IMR-90 (cell line): ENCODE measurements at regions not wholly inside any gene's neighbourhood (a gene's known extent, or its start where the extent isn't known, plus 50 kb on each side); places are given as distances from the start of the nearest gene placed in this dataset.

ENCODE experiments used
- ATAC-seq: fragments of 200-7000 bp; cut with Tn5 transposase; 2 replicates; pipeline ENCODE4 v1.9.1; 2020; ENCODE audit warnings: low read depth, mild to moderate bottlenecking, moderate library complexity
- BruUV-seq: library from RNA; stranded (reverse); fragments of 400-500 nt; replicated peaks from 2 replicates; lab custom pipeline; 2021; lab: Mats Ljungman, UMichigan
- CTCF ChIA-PET: fragments of 300-600 bp; formaldehyde crosslinking; extraction: SDS; loops from one replicate; lab custom pipeline; 2021; ENCODE audit warnings: antibody characterized with exemption; lab: Yijun Ruan, JAX
- POLR2A ChIA-PET: fragments of 300-600 bp; sonication (Branson Sonifier 250); formaldehyde crosslinking; loops from one replicate; lab custom pipeline; 2022; ENCODE audit warnings: antibody characterized with exemption; ENCODE audit not compliant: unreplicated experiment; lab: Charles Lee
- DNase-seq: peaks from one replicate; pipeline ENCODE4 v3.0.0; 2013
- H2AFZ ChIP-seq: replicated peaks from 2 replicates; pipeline ENCODE3; 2013; ENCODE audit warnings: low read length, mild to moderate bottlenecking; ENCODE audit not compliant: poor library complexity
- H2AK5ac ChIP-seq: 2 replicates; pipeline ENCODE4 v1.6.1; 2013; ENCODE audit warnings: low read depth, low read length, inconsistent platforms
- H2AK9ac ChIP-seq: replicated peaks from 2 replicates; pipeline ENCODE3; 2013; ENCODE audit warnings: mild to moderate bottlenecking, low read depth, low read length, moderate library complexity; ENCODE audit not compliant: poor library complexity
- H2BK120ac ChIP-seq: 2 replicates; pipeline ENCODE4 v1.6.1; 2013; ENCODE audit warnings: low read depth, low read length, inconsistent platforms
- H2BK15ac ChIP-seq: 3 replicates; pipeline ENCODE4 v1.6.1; 2013; ENCODE audit warnings: low read depth, low read length, inconsistent platforms
- H2BK20ac ChIP-seq: 2 replicates; pipeline ENCODE4 v1.6.1; 2013; ENCODE audit warnings: low read depth, mild to moderate bottlenecking, inconsistent platforms, low read length, moderate library complexity
- H2BK5ac ChIP-seq: 2 replicates; pipeline ENCODE4 v1.6.1; 2013; ENCODE audit warnings: mild to moderate bottlenecking, low read depth, low read length, inconsistent platforms; ENCODE audit not compliant: poor library complexity, severe bottlenecking
- H3K14ac ChIP-seq: replicated peaks from 2 replicates; pipeline ENCODE4 v1.6.1; 2013; ENCODE audit warnings: low read depth, low read length, inconsistent platforms
- H3K18ac ChIP-seq: 2 replicates; pipeline ENCODE4 v1.6.1; 2013; ENCODE audit warnings: low read depth, low read length, control low read depth
- H3K23ac ChIP-seq: 2 replicates; pipeline ENCODE4 v1.6.1; 2013; ENCODE audit warnings: low read depth, low read length, inconsistent platforms
- H3K27ac ChIP-seq: 2 replicates; pipeline ENCODE4 v1.5.1; 2013; ENCODE audit warnings: mild to moderate bottlenecking, control low read depth, low read length; ENCODE audit not compliant: insufficient read depth
- H3K27me3 ChIP-seq: 2 replicates; pipeline ENCODE4 v1.6.1; 2013; ENCODE audit warnings: low read length; ENCODE audit not compliant: control insufficient read depth, insufficient read depth
- H3K36me3 ChIP-seq: 2 replicates; pipeline ENCODE4 v1.6.1; 2013; ENCODE audit warnings: low read length, mixed read lengths; ENCODE audit not compliant: control insufficient read depth, insufficient read depth
- H3K4ac ChIP-seq: 2 replicates; pipeline ENCODE4 v1.6.1; 2013; ENCODE audit warnings: low read depth, low read length, inconsistent platforms
- H3K4me1 ChIP-seq: 2 replicates; pipeline ENCODE4 v1.6.1; 2013; ENCODE audit warnings: low read length, mixed read lengths; ENCODE audit not compliant: control insufficient read depth, insufficient read depth
- H3K4me2 ChIP-seq: 2 replicates; pipeline ENCODE4 v1.6.1; 2013; ENCODE audit warnings: low read depth, mild to moderate bottlenecking, control low read depth, low read length, moderate library complexity
- H3K4me3 ChIP-seq: 2 replicates; pipeline ENCODE4 v1.5.1; 2013; ENCODE audit warnings: low read depth, mild to moderate bottlenecking, control low read depth, low read length, moderate library complexity; ENCODE audit not compliant: insufficient read depth
- H3K56ac ChIP-seq: 2 replicates; pipeline ENCODE4 v1.6.1; 2013; ENCODE audit warnings: low read length, inconsistent platforms; ENCODE audit not compliant: insufficient read depth; ENCODE audit errors: extremely low read depth
- H3K79me1 ChIP-seq, 2 experiments: 2 replicates each; pipeline ENCODE4 v1.6.1; 2013; ENCODE audit warnings: low read length in 2 of 2, inconsistent platforms in 1 of 2, low read depth in 1 of 2
- H3K9ac ChIP-seq: 2 replicates; pipeline ENCODE4 v1.6.1; 2013; ENCODE audit warnings: low read depth, low read length, control low read depth
- H3K9me1 ChIP-seq: 2 replicates; pipeline ENCODE4 v1.6.1; 2013; ENCODE audit warnings: low read length, inconsistent platforms; ENCODE audit not compliant: insufficient read depth
- H3K9me3 ChIP-seq: 2 replicates; pipeline ENCODE4 v1.6.1; 2013; ENCODE audit warnings: low read length; ENCODE audit not compliant: control insufficient read depth, insufficient read depth
- H4K20me1 ChIP-seq: 2 replicates; pipeline ENCODE4 v1.6.1; 2013; ENCODE audit warnings: low read length, inconsistent platforms; ENCODE audit not compliant: insufficient read depth
- H4K5ac ChIP-seq: 2 replicates; pipeline ENCODE4 v1.6.1; 2013; ENCODE audit warnings: mild to moderate bottlenecking, low read depth, low read length, control low read depth
- H4K8ac ChIP-seq, 2 experiments: 2 replicates each; pipeline ENCODE4 v1.6.1; 2013; ENCODE audit warnings: low read depth in 2 of 2, low read length in 2 of 2, control low read depth in 1 of 2, inconsistent platforms in 1 of 2
- H4K91ac ChIP-seq: 2 replicates; pipeline ENCODE4 v1.6.1; 2013; ENCODE audit warnings: low read depth, low read length, inconsistent platforms; ENCODE audit not compliant: insufficient read depth
- MXI1 ChIP-seq: IDR thresholded peaks from 2 replicates; pipeline ENCODE4 v1.6.1; 2012; ENCODE audit warnings: low read depth, mild to moderate bottlenecking, low read length, moderate library complexity, borderline replicate concordance
- NFE2L2 ChIP-seq: fragments of 150-350 bp; IDR thresholded peaks from 2 replicates; pipeline ENCODE4 v1.6.1; 2016; ENCODE audit warnings: low read depth, mild to moderate bottlenecking, low read length
- WGBS, 2 experiments: methylation state at CpG; one replicate each; pipeline versions ENCODE4 v1.1.5 to v1.1.7; 2013; ENCODE audit warnings: missing lambda C conversion rate in 2 of 2; ENCODE audit not compliant: insufficient read length in 1 of 2; ENCODE audit errors: extremely low coverage in 2 of 2; 5-methylcytosine and 5-hydroxymethylcytosine counted together
- dilution Hi-C: fragments of 300-500 bp; cut with HindIII; formaldehyde crosslinking; loops from one replicate; pipeline ENCODE4 v1.14.3; 2018; ENCODE audit warnings: low sequenced_read_pairs; ENCODE audit not compliant: unreplicated experiment
- in situ Hi-C: fragments of 300-500 bp; cut with MboI; formaldehyde crosslinking; loops from 3 replicates; pipeline ENCODE4 v1.14.3; 2019; ENCODE audit warnings: low sequenced_read_pairs, inconsistent platforms, mixed read lengths
- intact Hi-C: fragments of 100-400 bp; cut with micrococcal nuclease; formaldehyde crosslinking; loops from 2 replicates; pipeline ENCODE4 v1.10.0; 2022

DNA sequence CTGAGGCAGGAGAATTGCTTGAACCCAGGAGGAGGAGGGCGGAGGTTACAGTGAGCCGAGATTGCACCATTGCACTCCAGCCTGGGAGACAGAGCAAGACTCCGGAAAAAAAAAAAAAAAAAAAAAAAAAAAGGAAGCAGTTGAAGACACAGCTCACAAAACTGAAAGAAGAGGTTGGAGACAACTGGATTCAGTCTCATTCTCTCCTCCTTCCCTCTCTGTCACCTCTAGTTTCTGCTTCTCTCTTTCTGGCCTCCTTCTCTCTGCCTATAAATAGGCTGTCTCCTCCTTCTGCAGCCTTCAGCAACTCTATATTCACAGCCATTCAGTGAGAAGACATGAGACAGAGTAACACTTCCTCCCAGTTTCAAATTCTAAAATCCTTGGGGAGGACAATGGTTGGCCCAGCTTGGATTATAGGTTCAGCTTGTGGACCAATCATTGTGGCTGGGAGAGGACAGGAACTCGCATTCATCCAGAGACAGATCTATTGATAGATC lies 125.6 kb upstream of the HABP2 start:
- Histone ChIP-seq H2BK20ac (no peak overlapping the region), H2AK5ac (no peak overlapping the region), H4K8ac (no peak overlapping the region), H2BK5ac (no peak overlapping the region), H4K91ac (no peak overlapping the region), H3K18ac (no peak overlapping the region), H3K27ac (no peak overlapping the region), H2AK9ac (no peak overlapping the region), H3K9ac (no peak overlapping the region), H3K4me2 (no peak overlapping the region), H2AFZ (no peak overlapping the region), H3K4me1 (no peaks in the 10 kb centered on the region), H3K14ac (no peak overlapping the region), H3K36me3 (no peaks in the 10 kb centered on the region), H4K5ac (no peak overlapping the region), H3K27me3 (no peaks in the 10 kb centered on the region), H3K9me3 (no peaks in the 10 kb centered on the region), H2BK15ac (no peak overlapping the region), H4K20me1 (no peaks in the 10 kb centered on the region), H3K23ac (no peak overlapping the region), H3K4ac (no peak overlapping the region), H3K9me1 (no peaks in the 10 kb centered on the region), H3K56ac (no peak overlapping the region), H3K79me1 (no peaks in the 10 kb centered on the region), H2BK120ac (no peak overlapping the region), H3K4me3 (no peak overlapping the region)
- BruUV-seq, result no TSS peak
- no peak for ATAC-seq
- intact Hi-C loops, result no loop called here
- in situ Hi-C loops, result no loop called here
- CTCF ChIA-PET, result no interaction called here
- TF ChIP-seq MXI1 (no peak), NFE2L2 (no peak)
- DNase-seq, result no peak
- 67% methylated on average over 1 of the region's 4 CpGs; no CpG with 5 or more reads in 1 of the 2 experiments for WGBS, 2 experiments
- dilution Hi-C loops, result no loop called here
- POLR2A ChIA-PET, result no interaction called here
